ENCODE measurements at regions not wholly inside any gene's neighbourhood (a gene's known extent, or its start where the extent isn't known, plus 50 kb on each side); places are given as distances from the start of the nearest gene placed in this dataset.

- DNase-seq: no peak
These were observed 279.1 kb upstream of the PITRM1 start for GRCh38 chr10:3451516-3452172.

GRCh38 chr10:3446221-3446620, 273.6 kb upstream of the PITRM1 start:
- DNase-seq: no peak

- DNase-seq: no peak
These were observed 273.1 kb upstream of the PITRM1 start for GRCh38 chr10:3445648-3446047.

DNA sequence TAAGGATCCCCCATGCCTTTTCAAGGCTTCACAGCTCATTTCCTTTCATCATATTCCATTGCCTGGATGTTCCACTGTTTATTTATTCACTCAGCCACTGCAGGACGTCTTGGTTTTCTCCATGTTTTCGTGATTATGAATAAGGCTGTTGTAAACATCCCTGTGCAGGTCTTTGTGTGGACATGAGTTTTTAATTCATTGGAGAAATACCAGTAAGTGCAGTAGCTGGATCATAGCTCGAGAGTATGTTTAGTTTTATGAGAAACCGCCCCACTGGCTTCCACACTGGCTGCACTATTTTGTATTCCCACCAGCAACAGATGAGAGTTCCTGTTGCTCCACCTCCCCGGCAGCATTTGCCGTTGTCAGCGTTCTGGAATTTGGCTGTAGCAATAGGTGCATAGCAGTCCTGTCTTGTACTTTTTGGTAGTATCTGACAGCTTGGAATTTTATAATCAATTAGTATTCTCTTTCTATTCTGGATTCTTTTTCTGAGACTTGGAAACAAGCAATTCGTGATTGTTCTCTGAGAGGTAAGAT, 269.9 kb upstream of the PITRM1 start:
- no peak for DNase-seq

GRCh38 chr10:3439183-3439582, 266.6 kb upstream of the PITRM1 start:
- no peak for DNase-seq

- DNase-seq: no peak
These were observed 266.0 kb upstream of the PITRM1 start for GRCh38 chr10:3438606-3439005.

DNA sequence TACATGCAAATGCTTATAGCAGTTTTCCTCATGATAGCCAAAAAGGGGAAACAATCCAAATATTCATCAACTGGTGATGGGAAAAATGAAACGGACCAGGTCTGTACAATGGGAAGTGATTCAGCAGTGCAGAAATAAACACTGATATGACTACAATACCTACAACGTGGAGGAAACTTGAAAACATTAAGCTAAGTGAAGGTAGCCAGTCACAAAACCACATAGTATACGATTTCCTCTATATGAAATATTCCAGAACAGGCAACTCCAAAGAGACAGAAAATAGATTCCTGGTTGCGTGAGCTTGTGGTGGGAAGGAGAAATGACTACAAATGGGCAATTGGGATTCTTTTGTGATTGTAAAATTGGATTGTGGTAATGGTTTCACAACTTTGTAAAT, 263.1 kb upstream of the PITRM1 start:
- no peak for DNase-seq

DNA sequence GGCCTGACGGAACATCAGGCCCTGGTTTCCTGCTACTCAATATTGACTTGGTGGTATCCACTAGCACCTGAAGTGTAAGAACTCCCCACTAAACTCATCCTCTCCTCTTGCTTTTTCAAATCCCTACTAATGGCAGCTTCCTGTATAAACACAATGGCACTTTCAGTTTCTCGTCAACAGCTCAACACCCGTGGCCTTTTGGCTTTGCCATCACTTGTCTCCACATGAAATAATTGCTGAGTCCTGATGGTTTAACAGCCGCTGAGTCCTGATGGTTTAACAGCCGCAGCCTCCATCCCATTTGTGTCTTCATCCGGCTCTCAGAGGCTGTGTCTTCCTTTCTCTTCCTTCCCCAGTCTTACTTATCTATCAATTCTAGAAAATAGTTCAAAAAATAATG, 261.4 kb upstream of the PITRM1 start:
- DNase-seq: no peak

DNA sequence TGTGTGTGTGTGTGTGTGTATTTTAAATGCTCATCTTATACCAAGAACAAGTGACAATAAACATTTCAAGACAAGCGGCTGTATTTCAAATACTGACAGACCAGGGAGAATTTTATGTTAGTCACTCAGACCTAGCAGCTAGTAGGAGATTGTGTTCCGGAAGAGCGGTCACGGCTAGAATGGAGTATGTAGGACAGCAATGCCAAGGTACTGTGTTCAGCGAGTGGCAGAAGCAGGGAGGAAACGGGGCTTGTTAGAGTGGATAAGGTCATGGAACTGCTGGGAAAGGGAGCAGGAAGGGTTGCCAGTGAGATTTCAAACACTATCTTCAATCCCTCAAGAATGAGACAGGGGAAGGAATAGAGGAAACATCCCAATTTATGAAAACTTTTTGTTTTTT, 260.5 kb upstream of the PITRM1 start:
- DNase-seq: no peak

DNA sequence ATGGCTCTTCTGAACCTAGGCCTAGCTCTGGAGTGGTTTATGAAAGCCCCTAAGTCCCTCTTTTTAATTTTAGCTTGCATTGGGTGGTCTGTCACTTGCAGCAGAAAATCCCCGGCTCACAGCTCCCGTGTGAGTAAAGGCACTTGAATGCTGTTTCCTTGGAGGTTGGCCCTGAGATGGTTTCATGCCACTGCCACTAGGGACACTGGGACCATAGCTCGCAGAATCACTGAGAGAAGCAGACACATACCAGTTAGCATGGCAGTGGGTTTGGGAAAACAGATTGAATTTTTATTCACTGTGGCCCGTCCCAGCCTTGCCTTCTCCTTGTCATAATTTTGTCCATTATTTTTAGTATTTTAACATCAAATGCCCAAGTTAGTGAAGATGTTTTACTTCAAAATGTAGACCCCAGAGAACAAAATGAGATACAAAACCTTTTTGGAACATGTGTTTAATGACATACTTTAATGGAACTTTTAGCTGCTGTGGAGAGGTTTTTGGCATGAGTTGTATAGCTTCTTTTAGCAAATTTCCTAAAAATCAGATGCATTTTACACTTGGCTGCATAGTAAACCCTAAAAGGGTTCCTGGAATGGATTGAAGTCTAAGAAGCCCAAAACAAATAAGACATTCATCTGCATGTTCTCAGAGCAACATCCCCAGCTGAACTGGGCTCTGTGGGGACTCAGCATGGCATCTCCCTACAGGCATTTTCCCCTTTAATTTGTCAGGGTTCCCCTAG, 259.7 kb upstream of the PITRM1 start:
- DNase-seq: no peak

DNA sequence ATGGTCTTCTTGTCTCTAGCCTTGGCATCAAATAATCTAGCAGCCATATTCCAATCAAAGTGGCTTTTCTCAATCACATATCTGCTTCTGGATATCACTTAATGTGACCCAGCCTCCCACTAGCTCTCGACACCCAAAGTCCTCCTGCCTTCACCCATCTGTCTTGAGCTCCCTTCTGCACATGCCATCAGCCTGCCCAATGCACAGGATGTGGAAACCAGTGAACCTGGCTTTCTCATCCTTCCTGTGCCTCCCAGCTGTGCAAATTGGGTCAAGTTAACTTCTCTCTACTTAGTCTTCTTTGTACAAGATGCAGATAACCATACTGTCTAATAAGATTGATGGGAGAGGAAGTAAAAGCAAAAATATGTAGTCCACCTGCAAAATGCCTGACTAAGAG, 257.9 kb upstream of the PITRM1 start:
- no peak for DNase-seq

DNA sequence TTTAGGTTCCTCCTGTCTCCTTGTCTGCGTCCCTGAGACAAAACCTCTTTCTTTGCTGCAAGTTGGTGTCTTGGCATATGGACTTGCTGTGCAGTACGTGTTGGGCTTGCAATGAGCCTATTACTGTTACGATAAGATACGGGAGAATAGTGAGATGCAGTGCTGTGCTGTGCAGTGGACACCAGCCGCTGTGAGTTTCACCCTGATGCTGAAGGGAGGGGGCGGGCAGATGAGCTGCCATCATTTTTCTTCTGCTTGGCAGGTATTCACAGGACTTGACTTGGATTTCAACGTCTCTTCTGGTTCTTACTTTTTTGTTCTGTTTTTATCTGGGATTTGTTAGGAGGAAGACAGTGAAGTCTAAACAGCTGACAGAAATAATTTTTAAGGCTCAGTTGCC, 257.1 kb upstream of the PITRM1 start:
- no peak for DNase-seq

DNA sequence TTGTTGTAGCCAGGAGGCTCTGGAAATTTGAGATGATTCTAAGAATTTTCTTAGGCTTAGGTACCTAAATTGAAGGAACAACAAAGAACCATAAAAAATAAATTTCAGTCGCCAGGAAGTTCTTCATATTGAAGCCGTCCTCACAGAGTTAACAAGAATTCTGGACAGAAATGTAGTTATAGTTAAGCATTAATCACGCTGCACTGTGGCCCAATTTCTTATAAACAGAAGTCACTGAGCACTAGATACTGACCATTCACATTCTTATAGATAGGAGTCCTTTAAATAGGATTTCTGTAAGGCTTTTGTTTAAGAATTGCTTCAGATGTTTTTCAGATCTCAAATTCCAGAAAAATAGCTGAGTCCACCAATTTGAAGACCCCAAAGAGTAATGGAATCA, 256.2 kb upstream of the PITRM1 start:
- no peak for DNase-seq

- no peak for DNase-seq
These were observed 255.4 kb upstream of the PITRM1 start for GRCh38 chr10:3427950-3428354.

GRCh38 chr10:3427347-3427746, 254.8 kb upstream of the PITRM1 start:
- no peak for DNase-seq

- no peak for DNase-seq
These were observed 253.7 kb upstream of the PITRM1 start for GRCh38 chr10:3426190-3426845.

GRCh38 chr10:3425716-3426115, 253.1 kb upstream of the PITRM1 start:
- DNase-seq: no peak

DNA sequence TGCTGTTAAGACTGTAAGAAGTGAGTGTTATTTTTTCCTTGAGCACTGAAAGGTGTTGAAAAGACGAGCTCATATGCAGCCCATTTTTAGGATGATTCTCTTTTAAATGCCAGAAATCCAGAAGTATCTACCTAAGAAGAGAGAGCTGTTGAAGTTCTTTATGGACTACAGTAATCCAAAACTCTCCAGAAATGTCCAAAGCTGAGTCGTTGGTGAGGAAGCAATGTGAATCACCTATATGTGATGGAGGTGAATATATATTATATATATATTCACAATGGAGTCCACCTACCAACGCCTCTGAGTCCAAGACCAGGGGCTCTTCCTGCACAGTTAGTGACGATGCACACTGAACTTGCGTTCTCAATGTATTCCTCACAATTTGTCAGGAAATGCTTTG, 252.7 kb upstream of the PITRM1 start:
- no peak for DNase-seq

GRCh38 chr10:3424111-3424851, 251.7 kb upstream of the PITRM1 start:
- DNase-seq: no peak

DNA sequence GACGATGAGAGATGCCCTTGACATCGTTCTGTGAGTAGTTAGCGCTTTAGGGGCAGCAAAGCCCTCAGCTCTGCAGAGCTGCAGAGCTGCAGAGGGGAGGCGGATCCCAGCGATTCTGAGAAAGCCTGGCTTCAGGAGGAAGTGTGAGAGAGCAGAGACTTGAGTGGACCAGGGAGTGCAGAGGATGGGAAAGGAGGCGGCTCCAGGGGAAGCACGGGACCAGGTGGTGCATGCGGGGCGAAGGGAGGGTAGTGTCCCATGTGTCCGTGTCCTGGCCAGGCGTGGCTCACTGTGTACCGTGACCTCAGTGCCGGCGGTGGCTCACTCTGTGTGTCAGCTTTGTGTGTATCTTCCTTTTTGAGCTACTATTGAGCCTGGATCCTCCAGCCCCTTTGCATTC, 250.8 kb upstream of the PITRM1 start:
- DNase-seq: no peak

DNA sequence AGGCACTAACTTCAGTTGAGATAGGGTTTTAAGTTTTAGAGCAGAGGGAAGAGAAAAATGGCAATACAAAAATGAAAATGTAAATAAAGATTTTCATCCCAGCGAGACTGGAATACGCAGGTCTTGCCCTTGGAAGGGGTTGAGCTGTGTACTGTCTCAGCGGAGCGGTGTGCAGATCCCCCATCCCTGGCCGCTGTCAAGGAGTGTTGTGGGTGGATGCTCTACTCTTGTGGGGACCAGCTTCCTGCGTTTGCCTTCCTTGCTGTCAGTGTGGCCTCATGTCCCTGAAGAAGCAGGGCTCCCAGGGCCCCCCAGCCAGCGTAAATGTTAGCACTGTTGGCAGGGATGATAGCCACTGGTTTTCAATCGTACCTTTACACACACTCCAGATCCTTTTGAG, 249.7 kb upstream of the PITRM1 start:
- DNase-seq: no peak

GRCh38 chr10:3421537-3422257, 249.1 kb upstream of the PITRM1 start:
- no peak for DNase-seq
